HEK293T (cell line): ENCODE measurements at regions not wholly inside any gene's neighbourhood (a gene's known extent, or its start where the extent isn't known, plus 50 kb on each side); places are given as distances from the start of the nearest gene placed in this dataset.

ENCODE experiments used
- CTCF ChIA-PET: fragments of 350-600 bp; formaldehyde crosslinking; extraction: SDS; loops from one replicate; lab custom pipeline; 2021; ENCODE audit warnings: antibody characterized with exemption, inconsistent platforms; lab: Yijun Ruan, JAX
- POLR2A ChIA-PET: fragments of 350-600 bp; formaldehyde crosslinking; extraction: SDS; loops from one replicate; lab custom pipeline; 2020; ENCODE audit warnings: antibody characterized with exemption, inconsistent platforms; lab: Yijun Ruan, JAX
- DNase-seq: peaks from one replicate; pipeline ENCODE4 v3.0.0; 2012; ENCODE audit warnings: mixed read lengths; ENCODE audit errors: extremely low spot score
- ARNT ChIP-seq: fragments of 450-650 bp; IDR thresholded peaks from 2 replicates; pipeline ENCODE4 v1.6.1; 2017; ENCODE audit warnings: mild to moderate bottlenecking
- BHLHE40 ChIP-seq: fragments of 450-650 bp; IDR thresholded peaks from 2 replicates; pipeline ENCODE4 v1.6.1; 2016; ENCODE audit warnings: mild to moderate bottlenecking, moderate library complexity, borderline replicate concordance
- CTBP1 ChIP-seq: fragments of 450-650 bp; IDR thresholded peaks from 2 replicates; pipeline ENCODE4 v1.6.1; 2016; ENCODE audit warnings: borderline replicate concordance
- ELF4 ChIP-seq: fragments of 450-650 bp; IDR thresholded peaks from 2 replicates; pipeline ENCODE4 v1.6.1; 2017; ENCODE audit warnings: antibody characterized with exemption
- FOXA1 ChIP-seq: fragments of 450-650 bp; IDR thresholded peaks from 2 replicates; pipeline ENCODE4 v1.6.1; 2016; ENCODE audit warnings: mild to moderate bottlenecking
- FOXK2 ChIP-seq: fragments of 450-650 bp; IDR thresholded peaks from 2 replicates; pipeline ENCODE4 v1.6.1; 2016; ENCODE audit warnings: mild to moderate bottlenecking
- FOXM1 ChIP-seq: fragments of 450-650 bp; IDR thresholded peaks from 2 replicates; pipeline ENCODE4 v1.6.1; 2017; ENCODE audit warnings: mild to moderate bottlenecking, borderline replicate concordance
- HDGF ChIP-seq: fragments of 450-650 bp; IDR thresholded peaks from 2 replicates; pipeline ENCODE4 v1.6.1; 2017; ENCODE audit warnings: antibody characterized with exemption, borderline replicate concordance
- L3MBTL2 ChIP-seq: fragments of 450-650 bp; conservative IDR thresholded peaks from 2 replicates; pipeline ENCODE4 v1.6.1; 2016; ENCODE audit warnings: mild to moderate bottlenecking
- LEF1 ChIP-seq: fragments of 450-650 bp; IDR thresholded peaks from 2 replicates; pipeline ENCODE4 v1.6.1; 2017; ENCODE audit warnings: mild to moderate bottlenecking, borderline replicate concordance
- NFRKB ChIP-seq: fragments of 450-650 bp; IDR thresholded peaks from 2 replicates; pipeline ENCODE4 v1.6.1; 2016; ENCODE audit warnings: mild to moderate bottlenecking, moderate library complexity
- SP1 ChIP-seq: fragments of 450-650 bp; IDR thresholded peaks from 2 replicates; pipeline ENCODE4 v1.6.1; 2017
- SUZ12 ChIP-seq: fragments of 450-650 bp; IDR thresholded peaks from 2 replicates; pipeline ENCODE4 v1.6.1; 2016; ENCODE audit warnings: mild to moderate bottlenecking
- TARDBP ChIP-seq: fragments of 450-650 bp; IDR thresholded peaks from 2 replicates; pipeline ENCODE4 v1.6.1; 2016
- ZNF384 ChIP-seq: fragments of 450-650 bp; IDR thresholded peaks from 2 replicates; pipeline ENCODE4 v1.6.1; 2016
- TF ChIP-seq, protein P1 (sequence below): fragments of 450-650 bp; IDR thresholded peaks from 2 replicates; pipeline ENCODE4 v1.6.1; 2016

DNA sequence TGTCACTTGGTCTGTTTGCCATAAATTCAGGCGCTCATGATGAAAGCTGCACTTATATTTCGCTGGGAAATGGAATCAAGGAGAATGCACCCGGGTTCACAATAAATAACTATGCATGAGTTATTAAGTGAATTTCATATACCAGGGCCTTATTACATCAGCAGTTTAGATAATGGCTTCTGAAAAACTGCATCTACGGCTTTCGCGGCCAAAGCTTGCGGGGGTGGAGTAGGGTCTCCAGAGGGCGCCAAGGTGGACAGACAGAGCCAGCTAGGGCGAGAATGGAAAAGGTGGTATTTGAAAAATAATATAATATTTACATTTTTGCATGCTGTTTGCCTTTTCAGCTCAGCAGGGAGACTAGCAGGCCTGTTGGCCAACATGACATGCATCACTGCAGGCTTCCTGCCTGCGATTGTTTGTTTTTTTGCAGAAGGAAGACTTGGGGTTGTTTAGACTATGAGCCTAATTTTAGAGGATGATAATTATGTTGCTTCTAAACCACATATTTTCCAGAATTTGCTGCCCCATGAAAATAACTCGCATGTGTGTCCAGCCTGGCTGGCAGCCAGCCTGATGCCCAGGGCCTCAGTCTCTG, 173.8 kb upstream of the IRX3 start:
- ChIA-PET POLR2A (no interaction called here), CTCF (no interaction called here)
- DNase-seq: no peak
- TF ChIP-seq L3MBTL2 (no peak), TARDBP (no peak), FOXA1 (no peak), SP1 (no peak), NFRKB (no peak), CTBP1 (no peak), LEF1 (no peak), SUZ12 (no peak), FOXK2 (no peak), ELF4 (no peak)

DNA sequence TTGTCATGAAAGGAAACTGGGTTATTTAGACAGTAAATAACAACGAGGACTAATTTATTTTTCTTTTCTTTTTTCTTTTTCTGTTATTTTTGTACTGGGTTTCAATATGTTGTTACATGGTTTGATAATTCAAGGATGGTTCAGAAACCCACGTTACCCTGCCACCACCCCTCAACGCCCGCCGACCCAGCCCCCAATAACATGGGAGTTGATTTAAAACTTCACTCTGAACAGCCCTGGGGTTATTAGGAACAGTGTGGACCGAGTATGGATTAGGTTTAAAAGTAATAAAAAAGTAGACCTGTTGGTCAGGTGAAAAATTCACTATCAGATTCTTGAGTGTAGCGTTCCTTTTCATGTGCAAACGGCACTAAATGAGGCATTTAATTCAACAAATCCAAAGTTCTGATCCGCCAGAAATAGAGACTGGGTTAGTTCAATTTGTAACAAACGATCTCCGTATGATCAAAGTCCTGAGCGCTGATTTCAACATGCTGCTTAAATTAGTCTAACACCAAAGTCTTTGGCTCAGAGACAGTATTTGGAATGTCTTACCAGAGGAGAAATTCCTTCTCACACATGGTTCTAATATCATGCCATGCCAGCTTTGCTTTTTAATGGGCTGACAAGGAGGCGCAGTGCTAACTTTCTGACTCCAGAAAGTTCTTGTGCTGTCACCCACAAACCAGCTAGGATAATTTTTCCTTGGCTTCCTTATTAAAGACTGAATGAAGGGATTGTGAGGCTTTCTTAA, 173.1 kb upstream of the IRX3 start:
- ChIA-PET CTCF (no interaction called here), POLR2A (no interaction called here)
- DNase-seq: no peak
- TF ChIP-seq, protein P1, sequence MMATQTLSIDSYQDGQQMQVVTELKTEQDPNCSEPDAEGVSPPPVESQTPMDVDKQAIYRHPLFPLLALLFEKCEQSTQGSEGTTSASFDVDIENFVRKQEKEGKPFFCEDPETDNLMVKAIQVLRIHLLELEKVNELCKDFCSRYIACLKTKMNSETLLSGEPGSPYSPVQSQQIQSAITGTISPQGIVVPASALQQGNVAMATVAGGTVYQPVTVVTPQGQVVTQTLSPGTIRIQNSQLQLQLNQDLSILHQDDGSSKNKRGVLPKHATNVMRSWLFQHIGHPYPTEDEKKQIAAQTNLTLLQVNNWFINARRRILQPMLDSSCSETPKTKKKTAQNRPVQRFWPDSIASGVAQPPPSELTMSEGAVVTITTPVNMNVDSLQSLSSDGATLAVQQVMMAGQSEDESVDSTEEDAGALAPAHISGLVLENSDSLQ: no peak
- TF ChIP-seq HDGF (no peak), L3MBTL2 (no peak), NFRKB (no peak), FOXA1 (no peak), FOXM1 (no peak), ELF4 (no peak), CTBP1 (no peak), ARNT (no peak), LEF1 (no peak), ZNF384 (no peak), SP1 (no peak), SUZ12 (no peak), BHLHE40 (no peak), TARDBP (no peak), FOXK2 (no peak)

- TF ChIP-seq TARDBP (no peak), CTBP1 (no peak), SP1 (no peak), HDGF (no peak), NFRKB (no peak)
- no peak for DNase-seq
- CTCF ChIA-PET: no interaction called here
- POLR2A ChIA-PET: no interaction called here
Measured at GRCh38 chr16:54458923-54459322, 172.3 kb upstream of the IRX3 start.

GRCh38 chr16:54456291-54456690, 169.7 kb upstream of the IRX3 start:
- DNase-seq: no peak
- TF ChIP-seq TARDBP (no peak), BHLHE40 (no peak), ZNF384 (no peak), CTBP1 (no peak), L3MBTL2 (no peak), FOXM1 (no peak)
- ChIA-PET CTCF (interaction anchor here (0.9 kb wide), 1 partner anchor 9 kb away, joined by 4 read pairs; no protein-coding TSS in a partner anchor), POLR2A (interaction anchor here (0.6 kb wide), 1 partner anchor 97 kb away, joined by 3 read pairs; no protein-coding TSS in a partner anchor)

DNA sequence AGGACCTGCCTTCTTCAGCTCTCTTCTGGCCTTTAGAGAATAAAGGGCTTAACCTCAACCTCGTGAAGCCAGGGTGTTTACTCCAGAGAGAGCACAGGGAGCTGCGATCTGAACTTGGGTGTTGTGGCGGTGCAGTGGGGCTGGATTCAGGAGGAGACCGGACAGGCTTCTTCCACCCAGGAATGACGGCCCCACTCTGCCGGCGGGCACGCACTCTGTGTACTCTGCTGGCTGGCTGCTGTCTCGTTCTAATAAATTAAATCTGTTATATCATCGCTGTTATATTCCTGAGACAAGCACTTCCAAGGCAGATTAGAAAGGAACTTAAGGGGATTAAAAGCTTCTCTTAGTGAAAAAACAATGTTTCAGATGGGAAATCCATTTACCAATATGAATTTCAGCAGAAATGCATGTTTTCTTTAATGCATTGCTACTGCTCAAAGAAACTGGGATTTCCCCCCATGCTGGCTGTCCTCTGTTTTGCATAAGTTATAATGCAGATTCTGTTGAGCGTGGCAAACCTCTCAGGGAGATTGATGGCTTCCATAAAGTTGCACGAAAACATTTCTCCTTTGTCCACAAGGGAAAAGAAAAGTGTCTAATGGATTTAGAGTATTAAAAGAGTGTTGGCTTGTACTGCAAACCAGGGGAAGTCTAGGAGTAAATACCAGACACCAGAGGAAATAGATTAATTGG, 168.6 kb upstream of the IRX3 start:
- TF ChIP-seq, protein P1: 0 out of 2 replicates have a peak, but pooled peaks have one; percentile 12
- no peak for TF ChIP-seq ARNT
- ChIA-PET CTCF (interaction anchor here (0.9 kb wide), 1 partner anchor 8 kb away, joined by 4 read pairs; no protein-coding TSS in a partner anchor), POLR2A (interaction anchor here (0.6 kb wide), 1 partner anchor 168 kb away, joined by 3 read pairs; the partner anchor contains the start of gene IRX3)
- no peak for DNase-seq

- TF ChIP-seq BHLHE40: no peak
- TF ChIP-seq L3MBTL2: no peak
- no peak for TF ChIP-seq SUZ12
- TF ChIP-seq FOXM1: no peak
- TF ChIP-seq CTBP1: no peak
- TF ChIP-seq FOXA1: no peak
- ChIA-PET CTCF (no interaction called here), POLR2A (no interaction called here)
- no peak for DNase-seq
Measured at GRCh38 chr16:54454616-54455015, 168.0 kb upstream of the IRX3 start.

GRCh38 chr16:54453871-54454270, 167.3 kb upstream of the IRX3 start:
- ChIA-PET CTCF (no interaction called here), POLR2A (no interaction called here)
- DNase-seq: no peak
- TF ChIP-seq SUZ12 (no peak), TARDBP (no peak), FOXK2 (no peak)
- TF ChIP-seq, protein P1: no peak
